Smooth muscle cell (in vitro differentiated cells): ENCODE measurements at regions not wholly inside any gene's neighbourhood (a gene's known extent, or its start where the extent isn't known, plus 50 kb on each side); places are given as distances from the start of the nearest gene placed in this dataset.

Experiments
- DNase-seq: peaks from one replicate; lab custom pipeline; 2025; ENCODE audit not compliant: unreplicated experiment; lab: John Stamatoyannopoulos, UW
- H2AFZ ChIP-seq: fragments of 200-600 bp; sonication (generic); 2 replicates; pipeline ENCODE4 v1.6.0; 2016; ENCODE audit warnings: antibody characterized with exemption, low read depth, mild to moderate bottlenecking
- H3F3A ChIP-seq: fragments of 200-600 bp; sonication (generic); 2 replicates; pipeline ENCODE4 v1.6.0; 2017; ENCODE audit warnings: antibody characterized with exemption, low read depth
- H3K27ac ChIP-seq: fragments of 200-600 bp; sonication (generic); 2 replicates; pipeline ENCODE4 v1.5.1; 2016; ENCODE audit warnings: low read depth, mild to moderate bottlenecking
- H3K27me3 ChIP-seq: fragments of 200-600 bp; sonication (generic); 2 replicates; pipeline ENCODE4 v1.6.1; 2016; ENCODE audit warnings: low read depth, mild to moderate bottlenecking
- H3K36me3 ChIP-seq: fragments of 200-600 bp; sonication (generic); 2 replicates; pipeline ENCODE4 v1.5.1; 2016; ENCODE audit warnings: low read depth
- H3K4me1 ChIP-seq: fragments of 200-600 bp; sonication (generic); 2 replicates; pipeline ENCODE4 v1.5.1; 2016; ENCODE audit warnings: low read depth
- H3K4me2 ChIP-seq: fragments of 200-600 bp; sonication (generic); 2 replicates; pipeline ENCODE4 v1.6.0; 2016; ENCODE audit warnings: mild to moderate bottlenecking
- H3K4me3 ChIP-seq: fragments of 200-600 bp; sonication (generic); 2 replicates; pipeline ENCODE4 v1.5.1; 2016; ENCODE audit warnings: mild to moderate bottlenecking
- H3K79me2 ChIP-seq: fragments of 200-600 bp; sonication (generic); 2 replicates; pipeline ENCODE4 v1.6.0; 2016; ENCODE audit warnings: low read depth, mild to moderate bottlenecking
- H3K9ac ChIP-seq: fragments of 200-600 bp; sonication (generic); 2 replicates; pipeline ENCODE4 v1.6.0; 2016; ENCODE audit warnings: low read depth
- H3K9me3 ChIP-seq: fragments of 200-600 bp; sonication (generic); replicated peaks from 2 replicates; pipeline ENCODE4 v1.5.1; 2016; ENCODE audit warnings: low read depth
- H4K20me1 ChIP-seq: fragments of 200-600 bp; sonication (generic); 2 replicates; pipeline ENCODE4 v1.6.0; 2016; ENCODE audit warnings: low read depth
- CTCF ChIP-seq: fragments of 200-600 bp; sonication (generic); IDR thresholded peaks from 2 replicates; pipeline ENCODE4 v1.5.1; 2017; ENCODE audit warnings: borderline replicate concordance, mild to moderate bottlenecking, antibody characterized with exemption; ENCODE audit not compliant: insufficient read depth, poor library complexity, severe bottlenecking
- WGBS: methylation state at CpG from one replicate; pipeline ENCODE4 v1.1.7; 2016; ENCODE audit warnings: low lambda C conversion rate; 5-methylcytosine and 5-hydroxymethylcytosine counted together

- H4K20me1 ChIP-seq: no peaks in the 10 kb centered on the region
- H3F3A ChIP-seq: no peaks in the 10 kb centered on the region
- no peaks in the 10 kb centered on the region for H3K9me3 ChIP-seq
- H3K27me3 ChIP-seq: no peaks in the 10 kb centered on the region
- peak overlapping the region; percentile 66 for H2AFZ ChIP-seq
- DNase-seq: no peak
- no peaks in the 10 kb centered on the region for H3K79me2 ChIP-seq
- peaks cover 30% of the 10 kb centered on the region for H3K4me1 ChIP-seq
- H3K36me3 ChIP-seq: no peaks in the 10 kb centered on the region
- 35% methylated on average over 4 of the region's 4 CpGs for WGBS
- no peak for TF ChIP-seq CTCF
- peak overlapping the region; percentile 53 for H3K4me2 ChIP-seq
- no peak overlapping the region for H3K4me3 ChIP-seq
- peak overlapping the region; percentile 42 for H3K9ac ChIP-seq
- peak overlapping the region; percentile 80 for H3K27ac ChIP-seq
Measured at GRCh38 chr5:92560698-92561401, 1020.2 kb downstream of the NR2F1-AS1 start.

- no peaks in the 10 kb centered on the region for H3K27me3 ChIP-seq
- no peak overlapping the region for H3K9ac ChIP-seq
- H3K9me3 ChIP-seq: no peaks in the 10 kb centered on the region
- H3K4me3 ChIP-seq: no peak overlapping the region
- H3F3A ChIP-seq: no peaks in the 10 kb centered on the region
- H3K27ac ChIP-seq: peak overlapping the region; percentile 36
- 57% methylated on average over 3 of the region's 3 CpGs for WGBS
- H3K4me2 ChIP-seq: peak overlapping the region; percentile 53
- no peak for DNase-seq
- H3K36me3 ChIP-seq: no peaks in the 10 kb centered on the region
- H2AFZ ChIP-seq: peak overlapping the region; percentile 65
- H3K4me1 ChIP-seq: peaks cover 35% of the 10 kb centered on the region
- no peaks in the 10 kb centered on the region for H4K20me1 ChIP-seq
- no peak for TF ChIP-seq CTCF
- H3K79me2 ChIP-seq: no peaks in the 10 kb centered on the region
Measured at GRCh38 chr5:92559781-92560180, 1021.2 kb downstream of the NR2F1-AS1 start.

GRCh38 chr5:92559331-92559730 is 1021.7 kb downstream of the NR2F1-AS1 start:
- Histone ChIP-seq H3K4me1 (peaks cover 40% of the 10 kb centered on the region), H3K27ac (no peak overlapping the region), H3K9ac (no peak overlapping the region), H3K9me3 (no peaks in the 10 kb centered on the region), H3K4me3 (no peak overlapping the region), H3F3A (no peaks in the 10 kb centered on the region), H3K79me2 (no peaks in the 10 kb centered on the region), H3K27me3 (no peaks in the 10 kb centered on the region), H4K20me1 (no peaks in the 10 kb centered on the region), H3K4me2 (no peak overlapping the region), H2AFZ (peak overlapping the region; percentile 65), H3K36me3 (no peaks in the 10 kb centered on the region)
- TF ChIP-seq CTCF: no peak
- DNase-seq: no peak
- WGBS: 94% methylated on average over 4 of the region's 4 CpGs

GRCh38 chr5:92556747-92557146 is 1024.3 kb downstream of the NR2F1-AS1 start:
- DNase-seq: no peak
- Histone ChIP-seq H3K9me3 (no peaks in the 10 kb centered on the region), H3K9ac (no peak overlapping the region), H3K4me2 (no peak overlapping the region), H3K36me3 (no peaks in the 10 kb centered on the region), H3K27me3 (no peaks in the 10 kb centered on the region), H2AFZ (no peak overlapping the region), H3K4me1 (peaks cover 57% of the 10 kb centered on the region), H4K20me1 (no peaks in the 10 kb centered on the region), H3K79me2 (no peaks in the 10 kb centered on the region), H3K27ac (no peak overlapping the region), H3F3A (peaks cover 7% of the 10 kb centered on the region), H3K4me3 (no peak overlapping the region)
- no peak for TF ChIP-seq CTCF
- WGBS: 96% methylated on average over 1 of the region's 1 CpG
